ENCODE measurements at regions not wholly inside any gene's neighbourhood (a gene's known extent, or its start where the extent isn't known, plus 50 kb on each side); places are given as distances from the start of the nearest gene placed in this dataset.

- ATAC-seq (ENCODE audit: low read depth) (peak; percentile 57), DNase-seq (peak; percentile 53)
- dilution Hi-C loops (cut with HindIII; ENCODE audit: low sequenced_read_pairs, unreplicated experiment) (no loop called here), intact Hi-C loops (cut with micrococcal nuclease) (no loop called here), in situ Hi-C loops (cut with MboI; ENCODE audit: low sequenced_read_pairs) (no loop called here)
- Histone ChIP-seq H2BK20ac (ENCODE audit: low read depth, low read length) (peak overlapping the region; percentile 77), H3K56ac (ENCODE audit: extremely low read depth, insufficient read depth, low read length) (no peak overlapping the region), H3K4me2 (ENCODE audit: low read depth, low read length) (no peak overlapping the region), H3K4me1 (ENCODE audit: control insufficient read depth, insufficient read depth, low read length) (peaks cover 11% of the 10 kb centered on the region), H3K9me1 (ENCODE audit: insufficient read depth, low read length) (no peaks in the 10 kb centered on the region; the same call in 1 of the 2 replicates), H3K36me3 (ENCODE audit: control insufficient read depth, insufficient read depth, low read length) (no peaks in the 10 kb centered on the region), H2BK120ac (ENCODE audit: low read depth, low read length) (peak overlapping the region; percentile 84), H3K18ac (ENCODE audit: low read depth, low read length) (peak overlapping the region; percentile 70), H3K14ac (replicated peaks; ENCODE audit: low read depth, low read length) (peak overlapping the region; percentile 16; the same call in 1 of the 2 replicates), H3K4ac (ENCODE audit: low read depth, low read length) (peak overlapping the region; percentile 34), H3K79me1 (ENCODE audit: low read depth in 1 of 2, low read length in 2 of 2) (no peaks in the 10 kb centered on the region), H3K9me3 (ENCODE audit: control insufficient read depth, insufficient read depth, low read length) (no peaks in the 10 kb centered on the region), H3K23ac (ENCODE audit: low read depth, low read length) (no peak overlapping the region), H3K27me3 (ENCODE audit: control insufficient read depth, insufficient read depth, low read length) (no peaks in the 10 kb centered on the region), H3K27ac (ENCODE audit: insufficient read depth, low read length) (peak overlapping the region; percentile 29; the same call in 1 of the 2 replicates), H3K9ac (ENCODE audit: low read depth, low read length) (no peak overlapping the region), H4K91ac (ENCODE audit: insufficient read depth, low read depth, low read length) (peak overlapping the region; percentile 58), H2BK15ac (ENCODE audit: low read depth, low read length) (peak overlapping the region; percentile 92; the same call in 2 of the 3 replicates), H2AFZ (replicated peaks; ENCODE audit: low read length, poor library complexity) (peak overlapping the region; percentile 47), H2BK5ac (ENCODE audit: low read depth, low read length, poor library complexity, severe bottlenecking) (no peak overlapping the region), H2AK9ac (replicated peaks; ENCODE audit: low read depth, low read length, poor library complexity) (no peak overlapping the region), H4K20me1 (ENCODE audit: insufficient read depth, low read length) (no peaks in the 10 kb centered on the region), H4K5ac (ENCODE audit: low read depth, low read length) (peak overlapping the region; percentile 67), H3K4me3 (ENCODE audit: insufficient read depth, low read depth, low read length) (no peak overlapping the region), H2AK5ac (ENCODE audit: low read depth, low read length) (peak overlapping the region; percentile 43), H4K8ac (ENCODE audit: low read depth in 2 of 2, low read length in 2 of 2) (peak overlapping the region in 1 of 2 experiments; percentile 69; a peak in 1 of 4 replicates)
- TF ChIP-seq MAZ (IDR thresholded peaks at IDR 0.05; ENCODE audit: borderline replicate concordance, low read depth, low read length) (no peak), BHLHE40 (IDR thresholded peaks at IDR 0.05; ENCODE audit: low read depth, low read length) (no peak), RAD21 (IDR thresholded peaks at IDR 0.05; ENCODE audit: low read length) (no peak), MXI1 (IDR thresholded peaks at IDR 0.05; ENCODE audit: borderline replicate concordance, low read depth, low read length) (no peak), CTCF (conservative IDR thresholded peaks at IDR 0.05; ENCODE audit: low read depth, low read length) (no peak), CHD1 (IDR thresholded peaks at IDR 0.05; ENCODE audit: low read depth, low read length) (no peak), MAFK (IDR thresholded peaks at IDR 0.05; ENCODE audit: low read depth, low read length) (no peak)
- BruUV-seq (replicated peaks), result no TSS peak
- ChIA-PET POLR2A (ENCODE audit: unreplicated experiment) (interaction anchor here (0.7 kb wide), 1 partner anchor 12 kb away, joined by 4 read pairs; no protein-coding TSS in a partner anchor), CTCF (interaction anchor here (0.6 kb wide), 1 partner anchor 8 kb away, joined by 4 read pairs; no protein-coding TSS in a partner anchor)
- no CpG with 5 or more reads among the region's 3 CpGs for WGBS, 2 experiments (ENCODE audit: extremely low coverage in 2 of 2, insufficient read length in 1 of 2)
Measured at GRCh38 chr4:119746951-119747350, 118.3 kb upstream of the PDE5A start.
